ENCODE measurements at regions not wholly inside any gene's neighbourhood (a gene's known extent, or its start where the extent isn't known, plus 50 kb on each side); places are given as distances from the start of the nearest gene placed in this dataset.

GRCh38 chr13:40026174-40026585, 370.7 kb downstream of the COG6 start:
- TF ChIP-seq, protein P1, sequence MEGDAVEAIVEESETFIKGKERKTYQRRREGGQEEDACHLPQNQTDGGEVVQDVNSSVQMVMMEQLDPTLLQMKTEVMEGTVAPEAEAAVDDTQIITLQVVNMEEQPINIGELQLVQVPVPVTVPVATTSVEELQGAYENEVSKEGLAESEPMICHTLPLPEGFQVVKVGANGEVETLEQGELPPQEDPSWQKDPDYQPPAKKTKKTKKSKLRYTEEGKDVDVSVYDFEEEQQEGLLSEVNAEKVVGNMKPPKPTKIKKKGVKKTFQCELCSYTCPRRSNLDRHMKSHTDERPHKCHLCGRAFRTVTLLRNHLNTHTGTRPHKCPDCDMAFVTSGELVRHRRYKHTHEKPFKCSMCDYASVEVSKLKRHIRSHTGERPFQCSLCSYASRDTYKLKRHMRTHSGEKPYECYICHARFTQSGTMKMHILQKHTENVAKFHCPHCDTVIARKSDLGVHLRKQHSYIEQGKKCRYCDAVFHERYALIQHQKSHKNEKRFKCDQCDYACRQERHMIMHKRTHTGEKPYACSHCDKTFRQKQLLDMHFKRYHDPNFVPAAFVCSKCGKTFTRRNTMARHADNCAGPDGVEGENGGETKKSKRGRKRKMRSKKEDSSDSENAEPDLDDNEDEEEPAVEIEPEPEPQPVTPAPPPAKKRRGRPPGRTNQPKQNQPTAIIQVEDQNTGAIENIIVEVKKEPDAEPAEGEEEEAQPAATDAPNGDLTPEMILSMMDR (conservative IDR thresholded peaks at IDR 0.05; ENCODE audit: low read depth in 2 of 2) = no peak
- no peak for TF ChIP-seq CREB1 (CRISPR knock-in tag; IDR thresholded peaks at IDR 0.05; ENCODE audit: low read depth)
- no peak for TF ChIP-seq EZH2 (IDR thresholded peaks at IDR 0.05; ENCODE audit: low read depth, unreplicated experiment)
- TF ChIP-seq REST (IDR thresholded peaks at IDR 0.05; ENCODE audit: unreplicated experiment) = no peak
- no peak for TF ChIP-seq POLR2AphosphoS5 (IDR thresholded peaks at IDR 0.05; ENCODE audit: low read depth)

Measured in GM23338 (cell line).